Neural cell (in vitro differentiated cells): ENCODE measurements at regions not wholly inside any gene's neighbourhood (a gene's known extent, or its start where the extent isn't known, plus 50 kb on each side); places are given as distances from the start of the nearest gene placed in this dataset.

ENCODE experiments used
- H2AFZ ChIP-seq: fragments of 200-600, 300-800 bp; sonication (generic), shearing (Covaris generic); 2 replicates; pipeline ENCODE4 v1.6.0; 2014; ENCODE audit warnings: low read depth, mild to moderate bottlenecking, antibody characterized with exemption, low read length, moderate library complexity
- H3F3A ChIP-seq: fragments of 200-600 bp; shearing (Covaris generic); 2 replicates; pipeline ENCODE4 v1.6.1; 2016; ENCODE audit warnings: mild to moderate bottlenecking, moderate library complexity, mixed read lengths, antibody characterized with exemption, low read length; ENCODE audit not compliant: insufficient read depth, poor library complexity, severe bottlenecking
- H3K27ac ChIP-seq: fragments of 200-600, 300-800 bp; sonication (generic), shearing (Covaris generic); 2 replicates; pipeline ENCODE4 v1.5.1; 2014; ENCODE audit warnings: mild to moderate bottlenecking, low read length, moderate library complexity
- H3K27me3 ChIP-seq: fragments of 300-800, 200-600 bp; sonication (generic), shearing (Covaris generic); 2 replicates; pipeline ENCODE4 v1.6.0; 2014; ENCODE audit warnings: mild to moderate bottlenecking, low read depth, low read length, moderate library complexity; ENCODE audit not compliant: insufficient read depth
- H3K36me3 ChIP-seq: fragments of 300-800, 200-600 bp; sonication (generic), shearing (Covaris generic); 2 replicates; pipeline ENCODE4 v1.5.1; 2014; ENCODE audit warnings: mild to moderate bottlenecking, antibody characterized with exemption, low read length, moderate library complexity; ENCODE audit not compliant: insufficient read depth
- H3K4me2 ChIP-seq: fragments of 300-800, 200-600 bp; sonication (generic), shearing (Covaris generic); 2 replicates; pipeline ENCODE4 v1.6.0; 2014; ENCODE audit warnings: mild to moderate bottlenecking, low read length
- H3K4me3 ChIP-seq: fragments of 300-800, 200-600 bp; sonication (generic), shearing (Covaris generic); 2 replicates; pipeline ENCODE4 v1.5.1; 2014; ENCODE audit warnings: mild to moderate bottlenecking, low read length, moderate library complexity
- H3K79me2 ChIP-seq: fragments of 200-600 bp; shearing (Covaris generic); replicated peaks from 2 replicates; pipeline ENCODE4 v1.6.0; 2014; ENCODE audit warnings: mild to moderate bottlenecking, low read length, moderate library complexity; ENCODE audit not compliant: insufficient read depth
- H3K9ac ChIP-seq: fragments of 300-800, 200-600 bp; sonication (generic), shearing (Covaris generic); 2 replicates; pipeline ENCODE4 v1.6.1; 2016; ENCODE audit warnings: mild to moderate bottlenecking, low read length, mixed read lengths
- H3K9me2 ChIP-seq: fragments of 200-600 bp; shearing (Covaris generic); 2 replicates; pipeline ENCODE4 v1.6.1; 2016; ENCODE audit warnings: mild to moderate bottlenecking, low read length, mixed read lengths; ENCODE audit not compliant: insufficient read depth
- H3K9me3 ChIP-seq: fragments of 200-600, 300-800 bp; sonication (generic), shearing (Covaris generic); 2 replicates; pipeline ENCODE4 v1.6.1; 2016; ENCODE audit warnings: mild to moderate bottlenecking, mixed run types, low read length, moderate library complexity, mixed read lengths
- H4K20me1 ChIP-seq: fragments of 200-600 bp; shearing (Covaris generic); 2 replicates; pipeline ENCODE4 v1.6.1; 2016; ENCODE audit warnings: mild to moderate bottlenecking, mixed run types; ENCODE audit not compliant: insufficient read depth
- CTCF ChIP-seq: fragments of 450-650 bp; IDR thresholded peaks from 2 replicates; pipeline ENCODE4 v1.5.1; 2014; ENCODE audit warnings: antibody characterized with exemption, mild to moderate bottlenecking, moderate library complexity; ENCODE audit not compliant: poor library complexity, severe bottlenecking
- EP300 ChIP-seq: fragments of 450-650 bp; conservative IDR thresholded peaks from 2 replicates; pipeline ENCODE4 v1.6.1; 2014; ENCODE audit warnings: antibody characterized with exemption, mild to moderate bottlenecking, moderate library complexity; ENCODE audit not compliant: poor library complexity, severe bottlenecking
- EZH2 ChIP-seq: fragments of 200-600, 300-800 bp; shearing (Covaris generic), sonication (generic); IDR thresholded peaks from 2 replicates; pipeline ENCODE4 v1.6.1; 2014; ENCODE audit warnings: antibody characterized with exemption, low read length, borderline replicate concordance, mild to moderate bottlenecking; ENCODE audit not compliant: insufficient read depth, poor library complexity, severe bottlenecking
- MXI1 ChIP-seq: fragments of 450-650 bp; conservative IDR thresholded peaks from 2 replicates; pipeline ENCODE4 v1.6.1; 2014; ENCODE audit warnings: antibody characterized with exemption, mild to moderate bottlenecking; ENCODE audit not compliant: poor library complexity, severe bottlenecking
- POLR2AphosphoS5 ChIP-seq: IDR thresholded peaks from 2 replicates; pipeline ENCODE4 v1.6.1; 2012
- RAD21 ChIP-seq: fragments of 450-650 bp; conservative IDR thresholded peaks from 2 replicates; pipeline ENCODE4 v1.6.1; 2014; ENCODE audit warnings: antibody characterized with exemption, mild to moderate bottlenecking, moderate library complexity
- REST ChIP-seq: IDR thresholded peaks from 2 replicates; pipeline ENCODE4 v1.6.1; 2012; ENCODE audit warnings: borderline replicate concordance
- SMC3 ChIP-seq: fragments of 450-650 bp; conservative IDR thresholded peaks from 2 replicates; pipeline ENCODE4 v1.6.1; 2014; ENCODE audit warnings: antibody characterized with exemption, mild to moderate bottlenecking, moderate library complexity; ENCODE audit not compliant: poor library complexity
- TAF1 ChIP-seq: IDR thresholded peaks from 2 replicates; pipeline ENCODE4 v1.6.1; 2012; ENCODE audit warnings: low read depth

GRCh38 chr17:17416007-17416399 lies 60.8 kb upstream of the MED9 start:
- H3K27me3 ChIP-seq, result no peaks in the 10 kb centered on the region
- H3K9me2 ChIP-seq, result no peaks in the 10 kb centered on the region
- no peak overlapping the region for H3K4me3 ChIP-seq
- H3K9ac ChIP-seq, result no peak overlapping the region
- no peaks in the 10 kb centered on the region for H3K36me3 ChIP-seq
- H3K79me2 ChIP-seq, result no peaks in the 10 kb centered on the region
- no peaks in the 10 kb centered on the region for H3K9me3 ChIP-seq
- H2AFZ ChIP-seq, result no peak overlapping the region
- no peak overlapping the region for H3K27ac ChIP-seq
- no peak for TF ChIP-seq SMC3
- TF ChIP-seq EZH2, result no peak
- TF ChIP-seq EP300, result no peak
- TF ChIP-seq CTCF, result no peak
- no peaks in the 10 kb centered on the region for H3F3A ChIP-seq
- H4K20me1 ChIP-seq, result no peaks in the 10 kb centered on the region
- no peak overlapping the region for H3K4me2 ChIP-seq

- no peaks in the 10 kb centered on the region for H3K79me2 ChIP-seq
- no peaks in the 10 kb centered on the region for H3K9me2 ChIP-seq
- no peak for TF ChIP-seq CTCF
- TF ChIP-seq MXI1, result no peak
- no peak for TF ChIP-seq REST
- no peak for TF ChIP-seq POLR2AphosphoS5
- TF ChIP-seq RAD21, result no peak
- no peak for TF ChIP-seq TAF1
- no peak for TF ChIP-seq SMC3
- no peak for TF ChIP-seq EZH2
- TF ChIP-seq EP300, result no peak
- H4K20me1 ChIP-seq, result no peaks in the 10 kb centered on the region
- no peaks in the 10 kb centered on the region for H3K36me3 ChIP-seq
- no peaks in the 10 kb centered on the region for H3F3A ChIP-seq
- no peak overlapping the region for H3K4me2 ChIP-seq
- no peak overlapping the region for H2AFZ ChIP-seq
- no peaks in the 10 kb centered on the region for H3K27me3 ChIP-seq
- no peak overlapping the region for H3K4me3 ChIP-seq
- no peak overlapping the region for H3K9ac ChIP-seq
- no peak overlapping the region for H3K27ac ChIP-seq
- no peaks in the 10 kb centered on the region for H3K9me3 ChIP-seq
Measured at GRCh38 chr17:17416400-17417360, 60.1 kb upstream of the MED9 start.
